GM23248 (cell line): ENCODE measurements at regions not wholly inside any gene's neighbourhood (a gene's known extent, or its start where the extent isn't known, plus 50 kb on each side); places are given as distances from the start of the nearest gene placed in this dataset.

Source experiments
- DNase-seq: peaks from one replicate; pipeline ENCODE4 v3.0.0-alpha.2; 2015
- H2AFZ ChIP-seq: fragments of 200-600 bp; sonication (generic); 2 replicates; pipeline ENCODE4 v1.6.1; 2016; ENCODE audit warnings: antibody characterized with exemption
- H3F3A ChIP-seq: fragments of 200-600 bp; sonication (generic); 2 replicates; pipeline ENCODE4 v1.6.1; 2016; ENCODE audit warnings: mild to moderate bottlenecking, antibody characterized with exemption, mixed run types; ENCODE audit not compliant: insufficient read depth
- H3K27ac ChIP-seq: fragments of 200-600 bp; sonication (generic); 2 replicates; pipeline ENCODE4 v1.5.1; 2016; ENCODE audit warnings: mild to moderate bottlenecking
- H3K27me3 ChIP-seq: fragments of 200-600 bp; sonication (generic); replicated peaks from 2 replicates; pipeline ENCODE4 v1.6.1; 2016; ENCODE audit warnings: mild to moderate bottlenecking; ENCODE audit not compliant: insufficient read depth
- H3K36me3 ChIP-seq: fragments of 200-600 bp; sonication (generic); 2 replicates; pipeline ENCODE4 v1.6.1; 2016; ENCODE audit warnings: low read depth, mild to moderate bottlenecking
- H3K4me1 ChIP-seq: fragments of 200-600 bp; sonication (generic); 2 replicates; pipeline ENCODE4 v1.6.1; 2016; ENCODE audit warnings: mild to moderate bottlenecking; ENCODE audit not compliant: insufficient read depth
- H3K4me2 ChIP-seq: fragments of 200-600 bp; sonication (generic); one replicate; pipeline ENCODE4 v1.6.1; 2016; ENCODE audit warnings: mild to moderate bottlenecking; ENCODE audit not compliant: unreplicated experiment
- H3K4me3 ChIP-seq: fragments of 200-600 bp; sonication (generic); 2 replicates; pipeline ENCODE4 v1.5.1; 2016; ENCODE audit warnings: mild to moderate bottlenecking
- H3K79me2 ChIP-seq: fragments of 200-600 bp; sonication (generic); 2 replicates; pipeline ENCODE4 v1.6.1; 2016; ENCODE audit warnings: mild to moderate bottlenecking; ENCODE audit not compliant: insufficient read depth
- H3K9ac ChIP-seq: fragments of 200-600 bp; sonication (generic); 2 replicates; pipeline ENCODE4 v1.6.1; 2016; ENCODE audit warnings: mild to moderate bottlenecking
- H3K9me2 ChIP-seq: fragments of 200-600 bp; sonication (generic); 2 replicates; pipeline ENCODE4 v1.6.1; 2016; ENCODE audit warnings: mixed run types, mild to moderate bottlenecking, moderate library complexity; ENCODE audit not compliant: insufficient read depth
- H3K9me3 ChIP-seq: fragments of 200-600 bp; sonication (generic); one replicate; pipeline ENCODE4 v1.6.1; 2017; ENCODE audit warnings: low read depth
- H4K20me1 ChIP-seq: fragments of 200-600 bp; sonication (generic); 2 replicates; pipeline ENCODE4 v1.6.0; 2016; ENCODE audit not compliant: insufficient read depth
- EZH2 ChIP-seq: fragments of 200-600 bp; sonication (generic); IDR thresholded peaks from 2 replicates; pipeline ENCODE4 v1.6.1; 2018; ENCODE audit warnings: antibody characterized with exemption, mild to moderate bottlenecking; ENCODE audit not compliant: insufficient read depth, poor library complexity, severe bottlenecking
- EZH2phosphoT487 ChIP-seq: fragments of 200-600 bp; sonication (generic); IDR thresholded peaks from 2 replicates; pipeline ENCODE4 v1.6.1; 2018; ENCODE audit warnings: antibody characterized with exemption, moderate library complexity, mild to moderate bottlenecking, low read depth; ENCODE audit not compliant: insufficient read depth
- WGBS, 2 experiments: methylation state at CpG; one replicate each; pipeline ENCODE4 v1.1.6; 2015 to 2017; ENCODE audit warnings: low lambda C conversion rate in 2 of 2, low coverage in 1 of 2; ENCODE audit errors: missing lambda C conversion rate in 2 of 2; 5-methylcytosine and 5-hydroxymethylcytosine counted together
- in situ Hi-C: fragments of 300-500 bp; cut with MboI; formaldehyde crosslinking; loops from 2 replicates; pipeline ENCODE4 v1.15.0; 2020

- DNase-seq: no peak
- WGBS, 2 experiments: 23 to 29% methylated on average over 2 of the region's 2 CpGs
- H3F3A ChIP-seq: no peaks in the 10 kb centered on the region
- no peak for TF ChIP-seq EZH2
- no peak for TF ChIP-seq EZH2phosphoT487
- in situ Hi-C loops: no loop called here
- H3K9ac ChIP-seq: no peak overlapping the region
- H3K9me3 ChIP-seq: no peaks in the 10 kb centered on the region
- H3K9me2 ChIP-seq: no peaks in the 10 kb centered on the region
- H4K20me1 ChIP-seq: no peaks in the 10 kb centered on the region
- no peak overlapping the region for H3K4me2 ChIP-seq
- H3K27me3 ChIP-seq: no peaks in the 10 kb centered on the region
- no peak overlapping the region for H3K27ac ChIP-seq
- H3K36me3 ChIP-seq: no peaks in the 10 kb centered on the region
- H3K4me1 ChIP-seq: no peaks in the 10 kb centered on the region
- no peak overlapping the region for H2AFZ ChIP-seq
- H3K4me3 ChIP-seq: no peak overlapping the region
- no peaks in the 10 kb centered on the region for H3K79me2 ChIP-seq
These were observed 1135.2 kb downstream of the AMY1C start for GRCh38 chr1:104884939-104885338.

GRCh38 chr1:104905322-104905721, 1155.6 kb downstream of the AMY1C start:
- H3K79me2 ChIP-seq: no peaks in the 10 kb centered on the region
- no peak for DNase-seq
- H3K9ac ChIP-seq: no peak overlapping the region
- 16 to 21% methylated on average over 3 of the region's 3 CpGs for WGBS, 2 experiments
- no peaks in the 10 kb centered on the region for H4K20me1 ChIP-seq
- H3K4me1 ChIP-seq: no peaks in the 10 kb centered on the region
- H3K27ac ChIP-seq: no peak overlapping the region
- H3K36me3 ChIP-seq: no peaks in the 10 kb centered on the region
- TF ChIP-seq EZH2 (no peak), EZH2phosphoT487 (no peak)
- no peak overlapping the region for H3K4me2 ChIP-seq
- H3K27me3 ChIP-seq: no peaks in the 10 kb centered on the region
- in situ Hi-C loops: no loop called here
- no peaks in the 10 kb centered on the region for H3F3A ChIP-seq
- no peak overlapping the region for H3K4me3 ChIP-seq
- no peaks in the 10 kb centered on the region for H3K9me3 ChIP-seq
- no peaks in the 10 kb centered on the region for H3K9me2 ChIP-seq
- no peak overlapping the region for H2AFZ ChIP-seq

GRCh38 chr1:104906141-104906540, 1156.4 kb downstream of the AMY1C start:
- Histone ChIP-seq H3K79me2 (no peaks in the 10 kb centered on the region), H3K9me3 (no peaks in the 10 kb centered on the region), H4K20me1 (no peaks in the 10 kb centered on the region), H3F3A (no peaks in the 10 kb centered on the region), H3K4me2 (no peak overlapping the region), H3K27me3 (no peaks in the 10 kb centered on the region), H3K9ac (no peak overlapping the region), H3K9me2 (no peaks in the 10 kb centered on the region), H3K27ac (no peak overlapping the region), H2AFZ (no peak overlapping the region), H3K4me3 (no peak overlapping the region), H3K36me3 (no peaks in the 10 kb centered on the region), H3K4me1 (no peaks in the 10 kb centered on the region)
- DNase-seq: no peak
- TF ChIP-seq EZH2 (no peak), EZH2phosphoT487 (no peak)
- WGBS, 2 experiments: 0% methylated on average over 2 of the region's 2 CpGs
- in situ Hi-C loops: no loop called here

- Histone ChIP-seq H3F3A (no peaks in the 10 kb centered on the region), H2AFZ (no peak overlapping the region), H3K4me2 (no peak overlapping the region), H3K36me3 (no peaks in the 10 kb centered on the region), H3K4me3 (no peak overlapping the region), H3K27ac (no peak overlapping the region), H3K27me3 (no peaks in the 10 kb centered on the region), H3K9ac (no peak overlapping the region), H3K9me3 (no peaks in the 10 kb centered on the region), H3K9me2 (no peaks in the 10 kb centered on the region), H3K79me2 (no peaks in the 10 kb centered on the region), H4K20me1 (no peaks in the 10 kb centered on the region), H3K4me1 (no peaks in the 10 kb centered on the region)
- no peak for TF ChIP-seq EZH2phosphoT487
- TF ChIP-seq EZH2: no peak
- no peak for DNase-seq
- in situ Hi-C loops: no loop called here
- WGBS, 2 experiments: 35 to 36% methylated on average over 1 of the region's 1 CpG
These were observed 1169.5 kb downstream of the AMY1C start for GRCh38 chr1:104919188-104919587.

GRCh38 chr1:104921525-104921924, 1171.8 kb downstream of the AMY1C start:
- Histone ChIP-seq H3K4me2 (no peak overlapping the region), H3K27ac (no peak overlapping the region), H3F3A (no peaks in the 10 kb centered on the region), H3K4me3 (no peak overlapping the region), H3K27me3 (no peaks in the 10 kb centered on the region), H4K20me1 (no peaks in the 10 kb centered on the region), H3K36me3 (no peaks in the 10 kb centered on the region), H2AFZ (no peak overlapping the region), H3K9me3 (no peaks in the 10 kb centered on the region), H3K9me2 (no peaks in the 10 kb centered on the region), H3K4me1 (no peaks in the 10 kb centered on the region), H3K79me2 (no peaks in the 10 kb centered on the region), H3K9ac (no peak overlapping the region)
- DNase-seq: peak; percentile 0
- no peak for TF ChIP-seq EZH2phosphoT487
- TF ChIP-seq EZH2: no peak
- in situ Hi-C loops: no loop called here
